Ovary (tissue), 3 donors: ENCODE measurements at regions not wholly inside any gene's neighbourhood (a gene's known extent, or its start where the extent isn't known, plus 50 kb on each side); places are given as distances from the start of the nearest gene placed in this dataset.
"Not testable (repeated sequence)": the region's sequence is repeated elsewhere in the genome, so short reads cannot be mapped to it uniquely, and the experiment has no call there.

Experiments used
- CTCF ChIP-seq, 3 donors: fragments of 450-650 bp in 2 of 3; fragments of 200-600 bp in 1 of 3; IDR thresholded peaks; one replicate each; pipeline versions ENCODE4 v1.5.1 to v1.8.0; 2016 to 2022; ENCODE audit warnings: antibody characterized with exemption in 3 of 3, mild to moderate bottlenecking in 1 of 3
- EP300 ChIP-seq: sonication (generic); formaldehyde crosslinking; IDR thresholded peaks from one replicate; pipeline ENCODE4 v1.6.1; 2017; ENCODE audit warnings: antibody characterized with exemption
- POLR2A ChIP-seq: fragments of 450-650 bp; IDR thresholded peaks from one replicate; pipeline ENCODE4 v1.6.1; 2017; ENCODE audit warnings: antibody characterized with exemption, mild to moderate bottlenecking, moderate library complexity
- donor health status: DM: no; HTN: no; CAD: no.

GRCh38 chr14:106257569-106257994 is 731.2 kb downstream of the TMEM121 start:
- not testable (repeated sequence) for TF ChIP-seq CTCF (IDR thresholded peaks at IDR 0.05); POLR2A; EP300
